GM21526 (cell line): ENCODE measurements at regions not wholly inside any gene's neighbourhood (a gene's known extent, or its start where the extent isn't known, plus 50 kb on each side); places are given as distances from the start of the nearest gene placed in this dataset.

Source experiments
- ATAC-seq: cut with Tn5 transposase; IDR thresholded peaks from one replicate; pipeline ENCODE4 v1.9.1; 2021; ENCODE audit warnings: moderate library complexity; ENCODE audit not compliant: unreplicated experiment, low FRiP score

- ATAC-seq, result no peak
Observed at GRCh38 chr2:71939588-71940535, 207.8 kb downstream of the CYP26B1 start.

DNA sequence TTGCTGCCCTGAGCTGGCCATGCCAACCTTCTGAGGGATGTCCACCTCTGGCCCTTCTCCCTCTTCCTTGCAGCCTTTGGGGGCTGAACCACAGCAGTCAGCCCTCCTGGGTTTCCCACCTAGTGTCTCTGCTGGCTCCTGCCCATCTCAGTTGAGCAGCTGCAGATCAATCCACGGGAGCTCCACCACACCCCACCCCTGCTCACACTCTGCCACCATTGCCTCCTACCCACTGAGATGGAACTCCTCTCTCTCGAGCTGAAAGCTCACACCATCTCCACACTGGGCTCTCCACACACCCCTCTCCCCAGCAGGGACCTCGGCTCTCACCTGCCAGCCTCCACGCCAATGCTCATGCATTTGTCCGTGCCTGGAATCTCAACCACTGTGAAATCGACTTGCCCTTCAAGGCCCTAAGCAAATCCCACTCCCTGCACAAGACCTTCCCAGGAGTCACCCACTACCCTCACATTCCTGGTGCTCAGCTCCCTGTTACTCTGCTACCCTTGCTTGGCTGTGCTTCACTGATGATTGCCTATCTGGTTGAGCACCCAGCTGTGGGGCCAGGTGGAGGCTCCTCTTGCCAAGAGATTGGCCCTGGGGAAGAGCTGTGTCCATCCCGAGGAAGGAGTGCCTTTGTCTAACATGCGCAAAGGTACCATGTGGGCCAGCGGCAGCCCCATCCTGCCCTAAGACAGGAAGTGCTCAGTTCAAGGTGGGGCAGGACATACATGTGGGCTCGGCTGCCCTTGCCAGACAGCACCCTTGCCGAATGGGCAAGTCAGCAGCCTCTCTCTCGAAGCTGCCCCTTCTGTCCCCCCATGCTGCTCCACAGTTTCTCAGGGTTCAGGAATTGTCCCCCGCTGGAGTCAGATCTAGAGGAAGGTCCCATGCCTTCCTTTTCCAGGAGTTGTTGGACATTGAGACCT lies 208.7 kb downstream of the CYP26B1 start:
- ATAC-seq, result no peak

- ATAC-seq, result no peak
Observed at GRCh38 chr2:71938108-71938507, 209.6 kb downstream of the CYP26B1 start.

- no peak for ATAC-seq
Observed at GRCh38 chr2:71937396-71937795, 210.3 kb downstream of the CYP26B1 start.

DNA sequence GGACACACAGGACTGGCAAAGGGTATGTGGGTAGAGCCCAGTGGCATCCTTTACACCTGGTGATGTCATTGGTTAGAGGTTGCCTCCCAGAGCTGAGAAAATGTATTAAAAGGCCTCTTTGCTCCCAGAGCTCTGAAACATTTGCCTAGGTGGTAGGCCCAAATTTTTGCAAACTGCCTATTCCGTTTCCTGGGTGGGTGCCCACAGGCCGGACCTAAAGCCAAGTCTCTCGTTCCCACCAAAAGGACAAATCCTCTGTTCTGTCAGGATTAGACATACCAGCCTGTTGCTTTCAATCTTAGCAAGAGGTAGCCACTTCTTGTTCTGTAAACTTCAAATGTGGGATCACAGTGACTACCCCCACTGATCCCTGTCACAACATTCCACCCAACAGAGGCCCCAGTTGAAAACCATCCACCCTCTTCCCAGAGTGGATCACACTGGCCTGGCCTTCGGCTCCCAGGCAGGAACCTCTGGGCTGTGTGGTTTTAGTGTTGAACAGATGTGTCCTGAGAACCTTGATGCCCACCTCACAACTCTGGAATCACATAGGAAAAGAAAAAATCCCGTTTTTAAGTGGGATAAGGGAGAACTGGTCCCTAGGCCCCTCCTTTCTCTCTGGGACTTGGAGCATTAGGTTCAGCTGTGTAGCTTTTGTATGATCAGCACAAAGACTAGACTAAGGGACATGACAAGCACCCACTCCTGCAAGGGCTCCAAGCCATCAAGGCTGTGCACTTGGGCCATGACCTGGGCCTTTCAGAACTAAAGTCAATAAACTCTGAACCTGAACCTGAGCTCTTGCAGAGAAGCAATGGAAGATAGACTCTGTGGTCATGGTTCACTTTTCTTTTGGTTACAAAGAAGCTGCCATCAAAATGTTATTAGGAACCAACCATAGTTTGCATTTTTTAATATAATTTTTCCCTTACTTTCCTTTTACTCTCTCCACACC lies 211.3 kb downstream of the CYP26B1 start:
- ATAC-seq, result no peak

DNA sequence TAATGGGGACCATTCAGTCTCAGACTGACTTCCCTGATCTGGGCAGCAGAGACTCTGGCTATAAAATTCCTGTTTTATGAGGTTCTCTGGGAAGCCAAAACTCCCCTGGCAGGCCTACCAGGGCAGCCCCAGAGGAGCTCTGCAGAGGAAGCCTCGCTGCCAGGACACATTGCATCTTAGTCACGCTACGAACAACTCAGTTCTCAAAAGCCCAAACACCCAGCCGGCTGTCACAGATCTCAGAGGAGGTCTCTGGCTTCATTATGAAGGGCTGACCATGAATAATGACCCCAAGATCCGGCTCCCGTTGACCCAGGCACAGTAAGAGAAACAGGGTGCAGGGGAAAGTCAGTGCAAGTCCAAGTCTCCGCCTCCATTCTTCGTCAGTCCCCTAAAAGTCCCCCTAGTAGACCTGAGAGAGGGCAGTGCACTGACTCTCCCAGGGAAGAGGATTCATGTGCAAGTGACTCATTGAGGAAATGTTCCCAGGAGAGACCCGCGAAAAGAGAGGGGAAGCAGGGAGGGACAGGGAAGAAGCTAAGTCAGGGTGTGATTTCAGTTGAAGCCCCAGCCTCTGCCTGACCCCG lies 212.3 kb downstream of the CYP26B1 start:
- ATAC-seq, result no peak

- ATAC-seq, result no peak
Observed at GRCh38 chr2:71934595-71935261, 212.9 kb downstream of the CYP26B1 start.

DNA sequence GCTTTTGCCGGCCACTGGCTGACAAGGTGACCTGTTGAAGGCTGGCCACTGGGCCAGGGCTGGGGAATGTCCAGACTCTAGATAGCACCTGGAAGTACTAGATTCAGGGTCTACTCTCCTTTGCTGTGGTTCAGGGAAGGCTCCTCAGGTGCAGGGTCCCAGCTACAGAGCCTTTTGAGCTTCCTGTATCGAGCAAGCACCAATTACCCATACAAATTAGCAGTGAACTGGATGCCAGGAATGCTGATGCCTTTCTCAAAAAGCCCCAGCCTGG lies 213.4 kb downstream of the CYP26B1 start:
- no peak for ATAC-seq

DNA sequence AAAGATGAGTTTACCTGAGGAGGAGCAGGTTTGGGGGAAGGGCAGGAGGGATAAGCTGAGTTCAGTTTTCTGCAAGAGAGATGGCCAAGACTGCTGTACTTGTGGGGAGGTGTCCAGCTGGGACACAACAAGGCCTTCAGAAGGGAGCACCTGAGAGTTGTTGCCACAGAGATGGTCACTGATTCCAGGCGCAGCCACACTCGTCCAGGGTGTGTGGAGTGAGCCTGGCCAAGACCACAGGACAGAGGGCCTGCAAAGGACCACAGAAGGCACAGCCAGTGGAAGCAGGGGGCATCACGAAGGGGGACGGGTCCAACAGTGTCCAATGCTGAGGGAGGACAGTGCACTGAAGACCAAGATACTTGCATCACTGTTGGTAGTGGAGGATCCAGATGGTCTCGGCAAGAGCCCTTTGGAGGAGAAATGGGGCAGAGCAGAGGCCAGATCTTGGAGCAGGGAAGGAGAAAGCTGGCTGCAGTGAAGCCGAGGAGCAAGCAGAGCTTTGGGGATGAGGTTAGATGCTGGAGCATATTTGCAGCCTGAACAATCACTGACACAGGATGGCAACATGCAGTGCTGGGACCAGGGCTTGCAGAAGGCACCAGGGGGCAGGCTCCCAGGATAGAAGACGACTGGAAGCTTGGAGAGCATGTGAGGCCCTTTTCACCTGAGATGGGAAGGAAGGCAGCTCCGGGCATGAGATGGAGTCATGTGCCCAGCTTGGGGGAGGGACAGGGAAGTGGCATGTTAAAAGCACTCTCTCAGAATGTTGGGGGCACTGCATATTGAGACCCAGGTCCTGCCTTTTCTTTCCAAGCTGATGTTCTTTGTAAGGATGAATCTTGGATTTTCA lies 214.0 kb downstream of the CYP26B1 start:
- no peak for ATAC-seq

DNA sequence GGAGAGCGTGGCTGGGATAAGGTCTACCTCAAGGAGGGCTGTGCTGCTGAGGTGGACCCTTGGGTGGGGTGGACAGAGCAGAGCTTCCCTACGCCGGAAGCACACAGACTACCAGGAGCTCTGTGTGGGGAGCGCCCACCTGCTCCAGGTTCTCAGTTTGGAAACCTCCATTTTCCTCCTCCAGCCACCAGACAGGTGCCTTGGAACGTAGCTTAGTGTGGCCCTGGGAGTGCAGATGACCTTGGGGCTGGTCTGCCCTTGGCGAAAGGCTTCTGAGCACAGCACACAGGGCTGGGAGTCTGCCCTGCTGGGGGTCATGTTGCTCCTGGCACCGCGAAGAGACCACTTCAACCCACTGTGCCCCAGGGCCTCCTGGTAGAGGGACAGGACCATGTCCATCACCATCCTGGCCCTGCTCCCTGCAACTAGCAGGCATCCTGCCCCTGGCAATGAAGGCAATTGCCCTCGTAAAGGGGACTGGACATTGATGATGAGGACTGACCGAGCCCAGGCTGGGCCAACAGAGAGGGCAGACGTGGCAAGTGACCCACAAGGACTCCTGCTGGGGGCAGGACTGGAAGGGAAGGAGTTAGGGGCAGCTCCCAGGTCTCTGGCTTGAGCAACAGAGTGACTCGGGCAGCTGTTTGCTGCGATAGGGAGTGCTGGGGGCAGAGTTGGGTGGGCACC lies 214.7 kb downstream of the CYP26B1 start:
- no peak for ATAC-seq

GRCh38 chr2:71932037-71932779 lies 215.5 kb downstream of the CYP26B1 start:
- ATAC-seq, result no peak

- no peak for ATAC-seq
Observed at GRCh38 chr2:71930049-71930681, 217.5 kb downstream of the CYP26B1 start.

DNA sequence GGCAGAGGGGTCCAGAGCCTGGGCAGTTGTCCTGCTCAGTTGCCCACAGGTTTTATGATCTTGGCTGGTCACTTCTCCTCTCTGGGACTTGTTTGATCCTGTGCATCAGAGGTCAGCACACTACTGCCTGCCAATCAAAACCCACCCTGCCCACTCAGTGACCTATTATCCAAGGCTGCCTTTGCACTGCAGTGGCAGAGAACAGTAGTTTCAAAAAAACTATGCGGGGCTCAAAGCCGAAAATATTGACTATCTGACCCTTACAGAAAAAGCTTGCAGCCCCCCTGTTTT lies 218.2 kb downstream of the CYP26B1 start:
- ATAC-seq, result no peak

DNA sequence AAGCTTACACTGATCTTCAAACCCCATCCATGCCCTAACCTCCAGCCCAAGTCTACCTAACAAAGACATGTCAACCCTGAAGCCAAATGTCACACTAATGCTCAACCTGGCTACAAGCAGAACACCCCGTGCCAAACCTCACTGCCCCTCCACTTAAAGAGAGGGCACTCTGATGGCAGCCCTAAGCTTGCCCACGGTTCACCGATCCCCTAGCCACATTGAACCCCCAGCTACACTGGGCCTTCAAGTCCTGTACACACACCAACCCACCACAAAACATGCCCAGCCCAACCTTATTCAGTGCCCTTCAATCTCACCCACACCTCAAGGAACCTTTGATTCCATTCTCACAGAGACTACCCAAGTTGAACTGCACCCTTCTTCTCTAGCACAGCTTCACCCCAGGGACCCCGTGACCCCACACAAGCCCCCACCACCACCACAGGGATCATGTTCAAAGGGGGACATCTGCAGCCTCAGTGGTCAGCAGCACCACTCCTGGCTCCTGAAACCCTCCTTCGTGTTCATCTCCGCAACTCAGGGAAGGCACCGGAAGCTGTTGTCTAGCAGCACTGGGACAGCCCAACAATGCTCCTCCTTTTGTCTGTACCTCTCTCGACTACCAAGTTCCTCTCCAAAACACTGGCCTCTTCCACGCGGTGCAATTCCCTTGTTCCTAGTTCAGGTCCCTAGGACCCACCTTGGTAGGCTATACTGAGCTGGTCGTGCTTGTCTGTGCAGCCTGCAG lies 218.8 kb downstream of the CYP26B1 start:
- ATAC-seq, result no peak

DNA sequence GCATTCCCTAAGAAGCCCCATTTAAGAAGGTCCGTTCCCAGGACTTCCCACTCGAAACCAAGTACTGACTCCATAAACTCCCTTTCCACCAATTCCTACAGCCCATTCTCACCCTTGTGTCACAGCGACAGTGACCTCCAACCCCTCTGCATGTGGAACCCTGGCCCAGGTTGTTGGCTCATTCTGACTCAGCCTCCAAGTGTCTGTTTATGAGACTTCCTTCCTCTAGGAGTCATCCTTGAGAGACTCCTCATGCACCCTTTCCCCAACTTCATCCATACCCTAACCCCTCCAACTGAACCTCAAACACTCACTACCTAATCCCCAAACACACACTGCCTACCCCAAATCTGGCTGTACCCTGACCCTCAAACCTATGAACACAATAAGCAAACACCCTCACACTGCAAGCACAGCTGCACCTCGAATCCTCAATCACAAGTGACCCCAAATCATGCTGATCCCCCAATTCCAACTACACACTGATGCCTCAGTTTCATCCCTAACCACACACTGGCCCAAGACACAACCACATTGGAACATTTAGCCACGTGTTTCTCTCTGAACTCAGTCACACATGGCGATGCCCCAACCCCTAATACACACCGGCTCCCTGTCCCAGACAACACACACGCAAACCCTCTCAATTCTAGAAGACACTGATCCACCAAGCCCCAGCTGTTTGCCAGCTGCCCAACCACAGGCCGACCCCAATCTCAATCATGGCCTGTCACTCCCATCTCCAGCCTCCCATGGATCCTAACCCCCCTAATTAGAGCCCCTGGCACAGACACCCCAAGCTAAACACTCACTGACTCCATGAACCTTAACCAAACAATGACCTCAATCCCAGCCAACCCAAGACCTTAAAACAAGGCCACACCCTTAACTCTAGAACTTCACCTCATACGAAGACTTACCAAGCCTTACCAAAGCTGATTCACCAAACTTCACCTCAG lies 219.6 kb downstream of the CYP26B1 start:
- ATAC-seq, result no peak
